K562 (cell line): ENCODE measurements at regions not wholly inside any gene's neighbourhood (a gene's known extent, or its start where the extent isn't known, plus 50 kb on each side); places are given as distances from the start of the nearest gene placed in this dataset.

Experiments
- ATAC-seq: fragments of 200-7000 bp; cut with Tn5 transposase; 3 replicates; pipeline ENCODE4 v1.9.1; 2020; ENCODE audit warnings: moderate library complexity
- BruUV-seq: library from RNA; stranded (reverse); fragments of 400-500 nt; replicated peaks from 2 replicates; lab custom pipeline; 2021; lab: Mats Ljungman, UMichigan
- CTCF ChIA-PET: fragments of 300-600 bp; formaldehyde crosslinking; extraction: SDS; loops from one replicate; lab custom pipeline; 2021; ENCODE audit warnings: low intra/inter-chr PET ratio; lab: Yijun Ruan, JAX
- POLR2A ChIA-PET: fragments of 300-600, 350-650 bp; sonication (Branson Sonifier 250); formaldehyde crosslinking; extraction: SDS; loops from one replicate; lab custom pipeline; 2021; ENCODE audit warnings: antibody characterized with exemption, inconsistent platforms; lab: Yijun Ruan, JAX
- DNase-seq, 4 experiments: peaks; one replicate each; pipeline versions ENCODE4 v3.0.0 to v3.0.0-alpha.2; 2011 to 2018; ENCODE audit warnings: low spot score in 3 of 4, mixed read lengths in 3 of 4; ENCODE audit errors: extremely low read depth in 1 of 4
- FAIRE-seq: peaks from 2 replicates; lab custom pipeline; 2011; peaks lifted over from hg19 to GRCh38; lab: Jason Lieb, UNC
- H2AFZ ChIP-seq: 2 replicates; pipeline ENCODE4 v1.6.0; 2011; ENCODE audit warnings: low read depth, low read length, control low read depth, inconsistent platforms
- H3K27ac ChIP-seq: fragments of 200-600 bp; 3 replicates; pipeline ENCODE4 v1.8.0; 2011; ENCODE audit warnings: low read depth, mild to moderate bottlenecking, control low read depth, inconsistent platforms, low read length, moderate library complexity, mixed read lengths; ENCODE audit errors: extremely low read depth
- H3K27me3 ChIP-seq, 2 experiments: fragments of 300-600 bp in 1 of 2; 2 replicates in 1 of 2; 3 replicates in 1 of 2; pipeline versions ENCODE4 v1.6.0 to v1.8.0; 2011; ENCODE audit warnings: inconsistent platforms in 2 of 2, low read length in 2 of 2, mild to moderate bottlenecking in 1 of 2, mixed read lengths in 1 of 2, moderate library complexity in 1 of 2; ENCODE audit not compliant: control insufficient read depth in 2 of 2, insufficient read depth in 2 of 2
- H3K36me3 ChIP-seq: fragments of 300-600 bp; 3 replicates; pipeline ENCODE4 v1.8.0; 2011; ENCODE audit warnings: mild to moderate bottlenecking, low read length, inconsistent platforms; ENCODE audit not compliant: control insufficient read depth, insufficient read depth
- H3K4me1 ChIP-seq, 2 experiments: fragments of 200-600 bp in 1 of 2; replicated peaks in 1 of 2; 2 replicates in 1 of 2; 3 replicates in 1 of 2; pipeline versions ENCODE4 v1.5.1 to v1.8.0; 2011; ENCODE audit warnings: inconsistent platforms in 2 of 2, low read length in 2 of 2, mild to moderate bottlenecking in 1 of 2, mixed read lengths in 1 of 2, moderate library complexity in 1 of 2; ENCODE audit not compliant: control insufficient read depth in 2 of 2, insufficient read depth in 2 of 2
- H3K4me2 ChIP-seq: 2 replicates; pipeline ENCODE4 v1.6.1; 2011; ENCODE audit warnings: low read length, control low read depth, inconsistent platforms, mixed read lengths; ENCODE audit not compliant: insufficient read depth
- H3K4me3 ChIP-seq: fragments of 200-600 bp; sonication (generic), shearing (Covaris generic); 2 replicates; pipeline ENCODE4 v1.5.1; 2016; ENCODE audit warnings: control low read depth, inconsistent platforms
- H3K79me2 ChIP-seq: fragments of 200-600 bp; 3 replicates; pipeline ENCODE4 v1.8.0; 2011; ENCODE audit warnings: low read length, inconsistent platforms; ENCODE audit not compliant: control insufficient read depth, insufficient read depth
- H3K9ac ChIP-seq, 2 experiments: 2 replicates each; pipeline versions ENCODE4 v1.6.0 to v1.6.1; 2011; ENCODE audit warnings: low read depth in 2 of 2, low read length in 2 of 2, control low read depth in 1 of 2, inconsistent platforms in 1 of 2, mild to moderate bottlenecking in 1 of 2, mixed read lengths in 1 of 2; ENCODE audit not compliant: insufficient read depth in 1 of 2
- H3K9me1 ChIP-seq: one replicate; pipeline ENCODE4 v1.6.0; 2011; ENCODE audit warnings: inconsistent platforms, mild to moderate bottlenecking, low read length, moderate library complexity; ENCODE audit not compliant: control insufficient read depth, insufficient read depth
- H3K9me3 ChIP-seq: replicated peaks from 2 replicates; pipeline ENCODE4 v1.5.1; 2011; ENCODE audit warnings: low read depth, low read length, inconsistent platforms; ENCODE audit not compliant: control insufficient read depth, insufficient read depth
- H4K20me1 ChIP-seq: replicated peaks from 2 replicates; pipeline ENCODE4 v1.6.1; 2011; ENCODE audit warnings: low read length, inconsistent platforms, mixed read lengths; ENCODE audit not compliant: control insufficient read depth, insufficient read depth
- ELF4 ChIP-seq: fragments of 450-650 bp; formaldehyde crosslinking; IDR thresholded peaks from 2 replicates; pipeline ENCODE4 v1.4.0; 2022; ENCODE audit warnings: missing genetic modification characterization
- MYNN ChIP-seq, 2 experiments: sonication (generic); formaldehyde crosslinking in 1 of 2; IDR thresholded peaks; 2 replicates each; pipeline versions ENCODE4 v1.5.0 to v1.6.1; 2016 to 2020; ENCODE audit warnings: antibody characterized with exemption in 1 of 2, missing genetic modification reagents in 1 of 2
- NR2C2 ChIP-seq, 2 experiments: fragments of 200-800 bp in 1 of 2; sonication (Bioruptor generic) in 1 of 2; sonication (generic) in 1 of 2; formaldehyde crosslinking in 1 of 2; IDR thresholded peaks; 2 replicates each; pipeline versions ENCODE4 v1.6.1 to v1.8.0; 2016 to 2022; ENCODE audit warnings: mild to moderate bottlenecking in 1 of 2, missing compliant biosample characterization in 1 of 2, missing genetic modification characterization in 1 of 2, missing genetic modification reagents in 1 of 2
- SNIP1 ChIP-seq: fragments of 450-650 bp; IDR thresholded peaks from 2 replicates; pipeline ENCODE4 v1.7.1; 2017; ENCODE audit warnings: low read depth, mild to moderate bottlenecking
- SREBF2 ChIP-seq: sonication (generic); formaldehyde crosslinking; IDR thresholded peaks from 2 replicates; pipeline ENCODE4 v1.4.0; 2020; ENCODE audit warnings: mild to moderate bottlenecking, missing genetic modification reagents
- THRA ChIP-seq: fragments of 450-650 bp; IDR thresholded peaks from 2 replicates; pipeline ENCODE4 v1.6.1; 2017; ENCODE audit warnings: mild to moderate bottlenecking, moderate library complexity
- ZNF311 ChIP-seq: fragments of 250-450 bp; sonication (Bioruptor Pico); IDR thresholded peaks from 2 replicates; pipeline ENCODE4 v1.4.0; 2020; ENCODE audit warnings: mild to moderate bottlenecking, moderate library complexity
- in situ Hi-C: fragments of 300-500 bp; cut with MboI; formaldehyde crosslinking; loops from 4 replicates; pipeline ENCODE4 v1.15.0; 2018; ENCODE audit warnings: inconsistent platforms, mixed read lengths
- intact Hi-C: fragments of 100-400 bp; cut with micrococcal nuclease; formaldehyde crosslinking; loops from 2 replicates; pipeline ENCODE4 v1.14.2; 2022

- TF ChIP-seq SNIP1 = no peak
- no peak for TF ChIP-seq MYNN (IDR thresholded peaks at IDR 0.05)
- no peak for TF ChIP-seq MYNN (CRISPR knock-in tag; IDR thresholded peaks at IDR 0.05)
- no peak for TF ChIP-seq NR2C2 (CRISPR knock-in tag; IDR thresholded peaks at IDR 0.05)
- peak; percentile 20; the same call in 1 of the 2 replicates for TF ChIP-seq NR2C2 (tag; IDR thresholded peaks at IDR 0.05)
- TF ChIP-seq SREBF2 (CRISPR knock-in tag) = no peak
- TF ChIP-seq, all 486 proteins: peak for 2
Observed at GRCh38 chr1:94746635-94747525, 73.3 kb upstream of the SLC44A3 start (continued).

DNA sequence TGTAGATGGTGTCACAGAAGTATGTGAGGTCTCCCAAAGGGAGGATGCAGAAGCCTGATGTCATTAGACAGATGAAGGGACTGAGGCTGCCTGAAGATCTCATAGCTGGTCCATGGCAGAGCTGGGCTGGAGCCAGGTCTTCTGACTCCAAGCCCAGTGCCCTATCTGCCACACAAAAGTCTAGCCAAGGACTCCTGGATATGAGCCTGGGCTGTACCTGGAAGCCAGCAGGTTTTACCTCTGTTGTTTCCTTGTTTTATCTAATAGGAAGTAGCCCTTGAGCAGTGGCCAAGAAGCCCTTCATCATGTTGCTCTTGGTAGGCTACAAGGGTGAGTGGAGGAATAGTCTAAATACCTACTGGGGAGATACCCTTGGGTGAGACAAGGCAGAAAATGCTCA is 74.4 kb upstream of the SLC44A3 start:
- ChIA-PET CTCF (no interaction called here), POLR2A (interaction anchor here (0.6 kb wide), 1 partner anchor 448 kb away, joined by 5 read pairs; no protein-coding TSS in a partner anchor)
- intact Hi-C loops = no loop called here
- in situ Hi-C loops = no loop called here
- no peaks in the 10 kb centered on the region for H4K20me1 ChIP-seq
- ATAC-seq (no peak), DNase-seq (no peak), FAIRE-seq (no peak)
- no peak overlapping the region for H2AFZ ChIP-seq
- H3K79me2 ChIP-seq = no peaks in the 10 kb centered on the region
- TF ChIP-seq THRA = no peak
- TF ChIP-seq ZNF311 = no peak
- no peak for TF ChIP-seq ELF4
- no peak overlapping the region for H3K27ac ChIP-seq
- no TSS peak for BruUV-seq
- H3K9me1 ChIP-seq = no peaks in the 10 kb centered on the region
- no peaks in the 10 kb centered on the region for H3K4me1 ChIP-seq
- no peak overlapping the region for H3K9ac ChIP-seq
- no peaks in the 10 kb centered on the region for H3K36me3 ChIP-seq
- H3K4me2 ChIP-seq = no peak overlapping the region
- H3K4me3 ChIP-seq = no peak overlapping the region
- no peaks in the 10 kb centered on the region for H3K9me3 ChIP-seq
- no peaks in the 10 kb centered on the region for H3K27me3 ChIP-seq
